GM19397 (cell line): ENCODE measurements at regions not wholly inside any gene's neighbourhood (a gene's known extent, or its start where the extent isn't known, plus 50 kb on each side); places are given as distances from the start of the nearest gene placed in this dataset.
"Not testable (repeated sequence)": the region's sequence is repeated elsewhere in the genome, so short reads cannot be mapped to it uniquely, and the experiment has no call there.

ENCODE experiments used
- ATAC-seq: cut with Tn5 transposase; IDR thresholded peaks from one replicate; pipeline ENCODE4 v1.9.1; 2021; ENCODE audit warnings: mild to moderate bottlenecking, moderate library complexity; ENCODE audit not compliant: unreplicated experiment

DNA sequence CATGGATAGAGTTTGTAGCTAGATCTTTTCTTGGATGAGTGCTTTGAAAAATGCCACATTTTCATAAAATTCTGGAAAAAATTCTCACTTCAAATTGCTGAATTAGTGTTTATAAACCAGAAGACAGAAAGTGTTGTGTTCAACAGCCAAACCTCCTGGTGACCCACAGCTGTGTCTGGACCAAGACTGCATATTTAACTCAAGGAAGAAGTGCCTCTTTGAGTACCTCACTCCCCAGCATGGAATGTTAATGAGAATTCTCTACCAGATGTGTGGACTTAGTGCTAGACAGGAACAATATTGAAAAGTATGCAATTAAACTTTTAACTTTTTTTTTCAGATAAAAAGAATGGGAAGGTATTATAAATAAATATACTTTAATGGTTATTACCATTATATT is 609.3 kb downstream of the COL12A1 start:
- ATAC-seq: no peak

DNA sequence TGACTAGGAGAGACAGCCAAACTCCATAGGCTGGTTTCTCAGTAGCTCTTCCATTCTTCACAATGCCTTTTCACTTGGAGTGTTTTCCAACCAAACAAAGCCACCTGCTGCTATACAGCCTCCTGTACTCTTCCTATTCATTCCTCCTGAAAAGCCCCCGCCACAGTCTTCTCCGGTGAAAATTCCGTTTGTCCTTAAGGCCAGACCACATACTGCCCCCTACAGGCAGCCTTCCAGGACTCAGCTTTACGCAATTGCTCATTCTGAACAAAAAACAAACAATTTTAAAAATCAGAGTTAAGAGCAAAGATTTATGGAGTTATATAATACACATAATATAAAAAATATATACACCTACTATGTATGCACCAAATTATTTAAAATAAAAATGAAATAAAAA is 611.5 kb downstream of the COL12A1 start:
- not testable (repeated sequence) for ATAC-seq

DNA sequence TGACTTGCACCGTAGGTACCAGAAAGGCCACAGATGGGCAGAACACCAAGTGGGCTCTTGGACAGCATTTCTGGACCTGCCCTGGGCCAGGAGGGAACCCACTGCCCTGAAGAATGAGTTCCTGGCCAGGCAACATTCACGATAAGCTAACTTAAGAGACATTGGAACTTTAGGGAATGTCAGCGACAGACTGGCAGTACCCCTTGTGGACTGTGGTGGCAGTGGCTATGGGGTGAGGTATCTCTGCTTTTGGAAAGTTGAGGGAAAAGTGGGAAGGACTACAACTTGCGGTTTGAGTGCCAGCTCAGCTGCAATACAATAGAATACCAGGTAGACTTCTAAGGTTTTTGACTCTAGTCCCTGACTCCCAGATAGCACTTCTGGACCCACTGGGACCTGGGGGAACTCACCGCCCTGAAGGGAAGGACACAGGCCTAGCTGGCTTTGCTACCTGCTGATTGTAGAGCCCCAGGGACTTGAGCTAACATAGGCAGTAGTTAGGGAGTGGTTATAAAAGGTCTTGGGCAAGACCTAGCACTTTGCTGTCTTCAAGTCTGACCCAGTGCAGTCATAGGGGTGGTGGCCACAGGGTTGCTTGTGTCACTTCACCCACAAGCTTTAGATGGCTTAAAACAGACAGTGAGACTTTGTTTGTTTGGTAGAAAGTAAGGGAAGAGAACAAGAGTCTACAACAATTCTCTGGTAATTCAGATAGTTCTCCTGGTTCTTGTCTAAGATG is 617.6 kb downstream of the COL12A1 start:
- no peak for ATAC-seq

DNA sequence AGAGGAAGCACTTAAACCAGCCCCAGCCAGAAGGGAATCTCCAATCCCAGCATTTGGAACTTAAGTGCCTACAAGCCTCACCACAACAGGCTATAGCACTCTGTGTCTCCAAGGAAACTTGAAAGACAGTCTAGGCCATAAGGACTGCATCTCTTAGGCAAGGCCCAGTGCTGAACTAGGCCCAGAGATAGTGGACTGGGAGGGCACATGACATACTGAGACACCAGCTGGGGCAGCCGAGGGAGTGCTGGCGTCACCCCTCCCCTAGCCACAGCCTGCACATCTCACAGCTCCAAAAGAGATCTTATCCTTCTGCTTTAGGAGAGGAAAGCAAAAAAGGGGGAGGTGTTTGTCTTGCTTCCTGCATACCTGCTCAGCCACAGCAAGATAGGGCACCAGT is 618.5 kb downstream of the COL12A1 start:
- no peak for ATAC-seq

DNA sequence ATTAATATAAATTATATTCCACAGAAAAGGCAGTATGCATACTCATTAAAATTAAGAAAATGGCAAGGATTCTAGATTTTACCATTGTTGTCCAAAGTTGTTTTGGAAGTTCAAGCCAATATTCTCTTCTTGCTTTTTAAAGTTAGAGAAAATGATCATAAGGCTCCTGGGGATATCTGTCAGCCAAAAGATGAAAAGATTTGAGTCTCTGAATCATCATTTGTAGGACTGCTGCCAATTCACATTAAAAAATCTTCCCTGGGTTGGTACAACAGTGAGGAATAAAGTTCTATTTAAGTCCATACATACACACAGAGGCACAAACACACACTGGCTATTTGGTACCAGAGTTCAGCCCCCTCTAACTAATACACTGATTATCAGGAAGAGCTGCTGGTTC is 620.1 kb downstream of the COL12A1 start:
- no peak for ATAC-seq

DNA sequence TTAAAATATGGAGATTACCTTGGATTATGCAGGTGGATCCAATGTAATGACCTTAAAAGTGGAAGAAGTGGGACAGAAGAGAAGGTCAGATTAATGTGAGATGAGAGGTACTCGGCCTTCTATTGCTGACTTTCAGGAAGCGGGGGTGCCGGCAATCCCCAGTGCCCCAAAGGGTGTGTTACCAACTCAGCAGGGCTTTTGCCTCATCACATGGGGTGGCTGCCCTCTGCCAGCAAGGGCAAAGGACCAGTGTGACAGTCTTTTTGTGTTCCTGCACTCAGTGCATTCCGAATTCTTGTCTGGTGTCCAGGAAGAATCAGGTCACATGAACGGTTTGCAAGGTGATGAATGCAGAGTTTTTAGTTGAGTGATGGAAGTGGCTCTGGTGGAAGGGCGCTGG is 624.2 kb downstream of the COL12A1 start:
- ATAC-seq: no peak

DNA sequence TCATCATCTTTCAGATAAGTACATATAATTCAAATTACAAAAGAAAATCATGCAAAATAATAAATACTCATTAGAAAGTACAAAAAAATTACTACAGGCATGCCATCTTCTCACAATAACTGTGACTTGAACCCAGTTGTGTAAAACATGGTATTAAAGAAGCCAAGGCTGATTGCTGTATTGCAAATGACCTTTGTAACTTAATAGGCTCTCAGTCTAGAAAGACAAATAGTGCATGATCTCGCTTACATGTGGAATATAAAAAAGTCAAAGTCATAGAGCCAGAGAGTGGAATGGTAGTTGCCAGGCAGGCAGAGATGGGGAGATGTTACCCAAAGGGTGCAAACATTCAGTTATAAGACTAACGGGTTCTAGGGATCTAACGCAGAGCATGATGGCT is 626.1 kb downstream of the COL12A1 start:
- no peak for ATAC-seq

DNA sequence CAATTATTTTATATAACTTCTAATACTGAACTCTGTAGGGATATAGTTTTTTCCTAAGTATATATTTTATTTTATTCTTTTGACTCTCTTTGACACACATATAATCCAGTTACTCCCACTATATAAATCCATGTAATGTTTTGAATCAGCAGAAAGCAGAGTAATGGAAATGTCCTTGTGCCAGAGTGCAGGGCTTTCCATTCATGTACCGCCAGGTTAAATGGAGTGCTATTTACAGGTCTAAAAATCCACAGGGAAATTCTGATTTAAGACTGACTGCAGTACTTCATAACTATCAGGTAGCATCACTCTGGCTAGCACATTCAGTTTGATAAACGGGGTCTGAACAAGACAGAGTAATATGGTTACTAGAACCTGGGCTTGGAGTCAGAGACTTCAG is 626.8 kb downstream of the COL12A1 start:
- no peak for ATAC-seq

DNA sequence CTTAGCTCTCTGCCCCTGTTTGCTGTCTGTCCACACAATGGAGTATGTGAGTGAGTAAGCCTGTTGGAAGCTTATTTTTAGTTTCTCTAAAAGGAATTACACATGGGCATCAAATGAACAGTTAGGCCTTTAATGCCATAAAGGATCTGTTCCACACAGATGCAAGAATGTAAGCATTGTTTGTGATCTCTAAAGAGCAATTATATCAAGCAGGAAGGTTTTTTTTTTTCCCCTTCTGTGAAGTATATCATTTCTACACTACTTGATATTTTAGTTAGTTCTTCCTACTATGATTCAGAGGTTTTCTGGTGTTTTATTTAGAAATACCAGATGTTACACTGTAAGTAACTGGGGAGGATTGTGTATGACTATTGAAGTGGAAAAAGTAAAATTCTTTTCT is 627.5 kb downstream of the COL12A1 start:
- ATAC-seq: no peak

DNA sequence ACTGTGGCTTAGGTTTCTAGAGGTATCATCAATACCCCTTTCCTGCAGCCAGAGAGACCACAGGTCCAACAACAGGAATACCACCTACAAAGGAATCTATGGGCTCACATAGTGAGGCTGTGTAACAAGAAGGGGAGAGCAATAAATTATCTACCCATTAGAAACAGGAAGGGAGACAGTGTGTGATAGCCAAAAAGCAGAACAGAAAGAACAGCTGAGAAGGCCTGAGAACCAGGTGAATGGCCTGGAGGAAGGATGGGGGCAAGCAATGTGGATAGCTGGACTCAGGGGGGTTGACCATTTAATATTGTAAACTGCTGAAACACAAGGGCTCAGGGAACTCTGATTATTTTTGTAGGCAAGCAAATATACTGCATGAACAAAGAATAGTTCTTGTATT is 628.2 kb downstream of the COL12A1 start:
- peak; percentile 92 for ATAC-seq

DNA sequence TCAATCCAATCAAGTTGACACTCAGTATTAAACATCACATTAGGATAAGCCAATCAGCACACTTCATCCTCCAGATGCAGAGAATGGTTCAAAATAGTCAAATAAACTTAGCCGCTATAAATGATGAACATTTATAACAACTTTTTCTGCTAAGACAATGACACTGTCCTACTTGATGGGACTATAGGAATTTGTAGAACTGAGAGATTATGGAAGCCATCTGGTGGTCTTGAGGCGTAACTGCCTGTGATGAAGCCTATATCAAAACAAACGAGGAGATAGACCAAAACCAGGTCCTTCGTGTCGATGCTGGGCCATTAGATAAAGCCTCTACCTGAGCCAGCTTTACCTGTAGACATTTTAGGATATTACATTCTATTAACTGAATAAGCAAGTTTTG is 631.1 kb downstream of the COL12A1 start:
- no peak for ATAC-seq

DNA sequence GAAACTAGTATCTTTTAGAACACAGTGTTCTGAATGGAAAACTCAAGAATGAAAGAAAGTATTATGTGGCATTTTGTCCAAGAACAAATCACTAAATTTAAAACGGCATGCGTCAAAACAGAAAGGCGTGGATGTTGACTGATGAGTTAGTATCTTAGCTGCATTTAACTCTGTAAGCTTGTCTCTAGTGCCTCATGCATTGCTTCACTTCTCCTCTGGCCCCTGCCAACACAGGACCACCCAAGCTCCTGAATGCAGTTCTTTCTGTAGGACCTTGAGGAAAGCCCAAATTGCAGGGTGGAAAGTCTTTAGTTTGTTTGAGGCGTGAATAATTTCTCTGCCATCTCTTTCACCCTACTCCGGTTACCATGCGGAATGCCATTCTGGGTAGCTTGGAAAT is 632.2 kb downstream of the COL12A1 start:
- ATAC-seq: no peak

DNA sequence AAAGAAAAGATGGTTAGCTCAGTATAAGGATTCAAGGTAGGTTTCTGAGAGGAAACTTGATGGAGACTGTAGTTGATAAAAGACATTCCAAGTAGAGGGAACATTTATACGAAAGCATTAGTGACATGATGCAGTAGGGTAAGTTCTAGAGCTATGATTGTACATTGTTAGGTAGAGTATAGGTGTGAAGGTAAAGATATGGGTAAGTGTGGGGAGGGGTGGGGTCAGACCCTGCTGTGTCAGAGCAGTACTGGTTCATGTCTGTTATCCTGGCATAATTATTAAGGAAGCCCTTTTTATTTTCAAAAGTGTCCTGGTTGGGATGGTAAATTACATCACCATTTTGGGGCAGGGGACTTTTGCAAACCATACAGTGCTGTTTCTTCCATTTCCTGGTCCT is 635.8 kb downstream of the COL12A1 start:
- no peak for ATAC-seq

DNA sequence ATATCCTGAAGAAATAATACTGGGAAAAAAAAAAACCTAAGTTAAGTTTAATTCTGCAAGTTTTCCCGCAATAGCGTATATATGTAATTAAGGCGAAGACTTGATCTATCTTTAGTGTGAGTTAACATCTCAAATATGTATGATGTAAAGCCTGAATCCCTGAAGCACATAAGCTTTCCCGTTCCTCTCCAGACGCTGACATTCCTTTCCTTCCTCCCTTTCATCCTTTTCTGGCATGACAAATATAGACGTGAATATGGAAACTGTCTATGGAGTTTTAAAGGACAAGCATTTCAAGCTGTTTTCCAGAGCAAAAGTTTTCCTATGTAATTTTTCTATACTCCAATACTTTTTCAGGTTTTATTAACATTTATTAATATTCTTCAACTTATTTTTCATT is 637.0 kb downstream of the COL12A1 start:
- no peak for ATAC-seq

DNA sequence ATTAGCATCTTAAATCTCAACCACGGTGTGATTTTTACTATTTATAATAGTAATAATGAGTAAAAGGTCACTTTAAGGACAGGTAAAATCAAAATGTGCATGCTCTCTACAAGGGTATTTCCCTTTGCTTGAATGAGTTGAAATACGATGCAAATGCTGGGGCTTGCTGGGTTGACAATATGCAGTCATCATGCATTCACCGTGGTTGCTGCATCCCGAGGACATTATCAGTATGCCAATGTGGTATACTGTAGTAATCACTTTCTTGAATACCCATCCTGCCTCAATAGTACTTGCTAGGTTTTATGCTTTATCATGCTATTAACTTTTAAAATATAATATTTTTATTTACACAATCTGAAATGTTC is 637.9 kb downstream of the COL12A1 start:
- not testable (repeated sequence) for ATAC-seq

DNA sequence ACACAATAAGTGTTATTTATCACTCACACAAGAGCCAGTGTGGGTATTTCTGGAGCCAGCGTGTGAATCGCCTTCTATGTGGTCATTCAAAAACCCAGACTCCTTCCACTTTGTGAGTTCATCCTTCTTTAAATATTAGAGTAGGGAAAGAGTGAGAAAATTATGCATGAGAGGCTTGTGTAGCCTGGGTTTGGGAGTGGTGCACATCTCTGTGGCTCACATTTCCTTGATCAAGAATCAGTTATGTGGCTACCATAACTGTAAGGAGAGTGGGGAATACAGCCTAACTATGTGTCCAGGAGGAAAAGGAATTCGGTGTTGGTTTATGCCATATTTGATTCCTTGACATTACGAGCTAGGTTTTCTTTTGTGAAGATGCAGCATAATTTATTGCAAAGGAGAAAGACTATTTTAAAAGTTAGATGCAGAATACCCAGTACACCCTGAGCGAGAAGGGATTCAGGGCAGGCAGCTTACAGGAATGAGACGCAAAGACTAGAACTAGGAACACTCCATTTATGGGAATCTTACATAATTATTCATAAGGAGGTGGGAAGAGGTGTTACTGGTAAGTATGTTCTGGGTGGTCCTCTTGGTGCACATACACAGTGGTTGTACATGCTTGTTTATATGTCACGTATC is 638.5 kb downstream of the COL12A1 start:
- no peak for ATAC-seq

DNA sequence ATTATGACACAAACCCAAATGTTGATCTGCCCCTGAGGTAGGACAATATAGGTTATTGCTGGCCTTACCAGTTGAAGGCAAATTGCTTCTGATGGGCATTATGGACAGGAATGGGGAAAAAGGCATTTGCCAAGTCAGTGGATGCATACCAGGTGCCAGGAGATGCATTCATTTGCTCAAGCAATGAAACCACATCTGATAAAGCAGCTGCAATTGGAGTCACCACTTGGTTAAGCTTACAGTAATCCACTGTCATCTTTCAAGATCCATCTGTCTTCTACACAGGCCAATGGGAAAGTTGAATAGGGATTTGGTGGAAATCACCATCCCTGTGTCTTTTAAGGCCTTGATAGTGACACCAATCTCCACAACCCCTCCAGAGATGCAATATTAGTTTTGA is 648.6 kb downstream of the COL12A1 start:
- no peak for ATAC-seq

DNA sequence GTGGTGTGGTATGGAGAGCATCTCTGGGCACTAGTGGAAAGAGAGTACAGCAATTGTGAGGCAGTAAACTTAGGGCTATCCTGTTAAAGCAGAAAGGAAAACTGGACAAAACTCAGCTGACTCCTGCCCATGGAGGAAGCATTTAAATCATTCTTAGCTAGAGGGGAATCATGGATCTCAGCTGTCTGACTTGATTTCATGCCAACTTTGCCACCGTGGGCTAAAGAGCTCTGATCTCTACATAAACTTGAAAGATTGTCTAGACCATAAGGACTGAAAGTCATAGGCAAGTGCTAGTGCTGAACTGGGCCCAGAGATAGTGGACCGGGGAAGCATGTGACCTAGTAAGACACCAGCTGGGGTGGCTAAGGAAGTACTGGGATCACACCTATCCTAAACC is 651.8 kb downstream of the COL12A1 start:
- ATAC-seq: no peak

DNA sequence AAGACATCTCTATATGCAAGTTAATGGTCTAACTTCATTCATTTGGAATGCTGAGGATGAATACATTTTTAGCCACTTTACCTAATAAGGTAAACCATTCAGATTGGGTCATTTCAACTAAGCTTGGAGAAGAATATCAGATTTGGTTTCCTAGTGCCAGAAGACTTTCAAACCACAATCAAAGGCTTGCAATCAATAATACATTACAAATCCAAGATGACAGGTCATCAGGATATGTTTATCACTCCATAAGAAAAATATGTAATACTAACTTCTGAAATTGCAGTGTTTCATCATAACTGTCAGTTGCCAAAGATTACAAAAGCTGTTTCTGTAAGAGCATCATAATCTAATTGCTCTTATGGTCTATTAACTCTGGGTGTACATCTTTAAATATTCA is 654.0 kb downstream of the COL12A1 start:
- ATAC-seq: no peak

DNA sequence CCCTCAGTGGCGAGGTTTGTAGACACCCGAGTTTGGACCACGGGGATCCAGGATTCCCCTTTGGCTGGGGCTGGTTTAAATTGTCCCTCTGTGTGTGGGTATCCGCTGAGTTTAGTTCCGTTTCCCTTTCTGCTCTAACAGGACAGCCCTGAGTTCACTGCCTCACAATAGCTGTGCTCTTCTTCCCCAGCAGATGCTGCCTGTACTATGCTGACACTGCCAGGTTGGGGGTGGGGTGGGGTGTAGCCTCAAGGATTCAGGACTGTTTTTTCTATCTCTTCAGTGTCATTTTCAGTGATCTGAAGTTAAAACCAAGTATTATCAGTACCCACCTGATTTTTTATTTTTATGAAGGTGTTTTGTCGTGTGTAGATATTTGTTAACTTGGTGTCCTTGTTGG is 655.0 kb downstream of the COL12A1 start:
- no peak for ATAC-seq

DNA sequence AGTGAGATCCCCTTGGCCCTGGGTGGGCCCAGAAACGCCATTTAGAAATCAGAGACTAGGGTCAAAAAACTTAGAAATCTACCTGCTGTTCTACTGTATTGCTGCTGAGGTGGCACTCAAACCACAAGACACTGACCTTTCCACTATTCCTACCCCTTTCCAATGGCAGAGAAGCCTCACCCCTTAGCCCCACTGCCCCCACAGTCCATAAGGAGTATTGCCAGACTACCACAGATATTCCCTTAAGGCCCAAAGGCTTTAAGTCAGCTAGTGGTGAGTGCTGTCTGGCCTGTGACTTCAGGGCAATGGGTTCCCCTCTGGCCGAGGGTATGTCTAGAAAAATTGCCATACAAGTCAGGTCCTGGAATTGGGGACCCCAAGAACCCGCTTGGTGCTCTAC is 656.1 kb downstream of the COL12A1 start:
- no peak for ATAC-seq

DNA sequence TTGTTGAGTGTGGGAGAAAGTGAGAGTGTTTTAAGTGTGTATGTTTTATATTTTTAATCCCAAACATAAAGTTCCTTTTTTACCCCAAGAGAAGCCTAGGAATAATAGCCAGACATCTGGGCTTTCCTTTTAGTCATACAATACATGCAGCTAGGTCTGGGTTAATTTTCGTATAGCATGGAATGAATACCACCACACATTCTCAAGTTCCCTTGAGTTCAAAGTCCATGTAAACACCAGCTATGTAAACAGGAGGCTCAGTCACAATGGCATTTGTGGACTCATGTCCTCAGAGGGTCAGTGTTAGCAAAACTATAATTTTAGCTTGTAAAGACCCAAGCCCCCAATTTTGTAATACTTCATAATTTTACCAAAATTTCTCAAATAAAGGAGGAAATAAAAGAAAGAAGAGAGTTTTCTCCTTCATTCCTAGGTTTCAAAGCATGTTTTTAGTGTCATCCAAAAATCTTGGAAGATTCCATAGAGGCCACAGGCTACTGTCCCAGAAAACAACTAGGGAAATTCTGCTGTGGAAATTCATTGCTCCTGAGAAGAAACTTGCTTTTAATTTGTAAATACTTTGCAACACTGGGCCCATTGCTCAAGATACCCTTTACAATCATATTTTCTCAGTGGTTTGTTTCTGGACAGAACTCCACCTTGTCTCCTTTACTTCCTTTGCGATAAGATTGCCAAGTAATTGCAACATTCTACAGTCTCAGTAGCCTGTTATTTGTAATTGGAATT is 671.2 kb downstream of the COL12A1 start:
- ATAC-seq: no peak
